ENCODE measurements at regions not wholly inside any gene's neighbourhood (a gene's known extent, or its start where the extent isn't known, plus 50 kb on each side); places are given as distances from the start of the nearest gene placed in this dataset.

- Mint-ChIP-seq H3K4me3 (no peak overlapping the region), H3K27ac (no peak overlapping the region), H3K27me3 (peaks cover 5 to 6% of the 10 kb centered on the region in 2 donors), H3K9me3 (peaks cover 0 to 2% (median 0%) of the 10 kb centered on the region in 5 donors), H3K4me1 (peaks cover 0 to 2% (median 0%) of the 10 kb centered on the region in 3 donors), H3K36me3 (no peaks in the 10 kb centered on the region)
- Histone ChIP-seq H3K4me1 (ENCODE audit: insufficient read depth, low read length) (no peaks in the 10 kb centered on the region), H3K27me3 (ENCODE audit: insufficient read depth, low read length, poor library complexity, severe bottlenecking) (no peaks in the 10 kb centered on the region), H3K4me3 (ENCODE audit: low read length) (no peak overlapping the region), H3K36me3 (ENCODE audit: insufficient read depth, low read length) (no peaks in the 10 kb centered on the region), H3K27ac (ENCODE audit: low read depth, low read length) (no peak overlapping the region), H3K9me3 (ENCODE audit: low read length) (no peaks in the 10 kb centered on the region)
- no peak for DNase-seq
- ChIA-PET CTCF (no interaction called here), POLR2A (no interaction called here)
Measured at GRCh38 chr4:78667764-78668163, 108.4 kb upstream of the BMP2K start.

DNA sequence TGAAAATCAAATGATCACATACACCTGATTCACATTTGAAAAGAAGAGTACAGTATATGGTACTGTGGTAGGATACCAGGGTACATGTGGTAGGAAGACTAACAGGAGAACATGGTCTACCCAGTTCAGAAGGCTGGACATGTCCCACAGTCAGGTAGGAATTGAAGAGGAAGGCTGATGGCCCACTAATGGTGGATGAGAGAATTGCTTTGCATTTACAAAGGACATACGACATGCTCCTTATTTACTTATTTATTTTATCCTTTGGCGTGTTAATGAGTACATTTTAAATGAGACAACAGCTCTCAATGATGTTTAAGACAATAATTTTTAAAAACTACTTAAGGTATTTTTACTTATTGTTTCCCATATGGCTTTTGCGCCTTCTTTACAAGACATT is 106.7 kb upstream of the BMP2K start:
- Mint-ChIP-seq H3K27me3 (peaks cover 0 to 4% of the 10 kb centered on the region in 2 donors), H3K9me3 (no peaks in the 10 kb centered on the region), H3K36me3 (no peaks in the 10 kb centered on the region), H3K27ac (no peak overlapping the region), H3K4me3 (no peak overlapping the region), H3K4me1 (no peaks in the 10 kb centered on the region)
- DNase-seq = no peak
- Histone ChIP-seq H3K4me3 (ENCODE audit: low read length) (no peak overlapping the region), H3K36me3 (ENCODE audit: insufficient read depth, low read length) (no peaks in the 10 kb centered on the region), H3K27ac (ENCODE audit: low read depth, low read length) (no peak overlapping the region), H3K4me1 (ENCODE audit: insufficient read depth, low read length) (no peaks in the 10 kb centered on the region), H3K9me3 (ENCODE audit: low read length) (no peaks in the 10 kb centered on the region), H3K27me3 (ENCODE audit: insufficient read depth, low read length, poor library complexity, severe bottlenecking) (no peaks in the 10 kb centered on the region)
- ChIA-PET CTCF (interaction anchor here (1.0 kb wide), 1 partner anchor 10 kb away, joined by 3 read pairs; no protein-coding TSS in a partner anchor), POLR2A (no interaction called here)

- CTCF ChIA-PET = no interaction called here
- H3K27me3 ChIP-seq (ENCODE audit: insufficient read depth, low read length, poor library complexity, severe bottlenecking) = no peaks in the 10 kb centered on the region
- H3K4me3 ChIP-seq (ENCODE audit: low read length) = no peak overlapping the region
- no peak overlapping the region for H3K27ac ChIP-seq (ENCODE audit: low read depth, low read length)
- H3K9me3 Mint-ChIP-seq = peaks cover 0 to 2% (median 0%) of the 10 kb centered on the region in 5 donors
- H3K27me3 Mint-ChIP-seq = peaks cover 5 to 9% of the 10 kb centered on the region in 2 donors
- H3K4me3 Mint-ChIP-seq = no peak overlapping the region
- no peaks in the 10 kb centered on the region for H3K4me1 ChIP-seq (ENCODE audit: insufficient read depth, low read length)
- H3K9me3 ChIP-seq (ENCODE audit: low read length) = no peaks in the 10 kb centered on the region
- H3K4me1 Mint-ChIP-seq = no peaks in the 10 kb centered on the region
- peaks cover 0 to 2% (median 0%) of the 10 kb centered on the region in 3 donors for H3K36me3 Mint-ChIP-seq
- no peaks in the 10 kb centered on the region for H3K36me3 ChIP-seq (ENCODE audit: insufficient read depth, low read length)
- no peak overlapping the region for H3K27ac Mint-ChIP-seq
- DNase-seq = no peak
- POLR2A ChIA-PET = no interaction called here
Measured at GRCh38 chr4:78671903-78672815, 104.0 kb upstream of the BMP2K start.

DNA sequence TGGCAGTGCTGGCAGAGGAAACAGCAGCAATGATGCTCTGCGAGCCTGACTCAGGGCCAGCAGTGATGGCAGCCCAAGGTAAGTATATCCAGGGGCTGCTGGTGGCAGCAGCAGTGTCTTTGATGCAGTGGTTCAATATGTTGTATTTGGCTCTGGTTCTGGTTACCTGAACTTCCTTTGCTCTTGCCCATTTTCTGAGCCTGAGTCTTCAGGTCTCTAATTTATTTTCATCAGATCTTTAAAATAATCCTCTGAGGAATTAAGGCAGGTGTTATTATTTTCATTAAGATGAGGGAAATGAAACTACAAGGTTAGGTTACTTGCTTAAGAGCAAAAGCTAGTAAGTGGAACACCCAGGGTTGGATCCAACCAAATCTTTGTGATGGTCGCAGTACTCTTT is 102.8 kb upstream of the BMP2K start:
- Mint-ChIP-seq H3K27me3 (peaks cover 5 to 9% of the 10 kb centered on the region in 2 donors), H3K27ac (no peak overlapping the region), H3K9me3 (peaks cover 0 to 2% (median 0%) of the 10 kb centered on the region in 5 donors), H3K36me3 (peaks cover 0 to 2% (median 0%) of the 10 kb centered on the region in 3 donors), H3K4me3 (no peak overlapping the region), H3K4me1 (no peaks in the 10 kb centered on the region)
- no peaks in the 10 kb centered on the region for H3K4me1 ChIP-seq (ENCODE audit: insufficient read depth, low read length)
- no peaks in the 10 kb centered on the region for H3K9me3 ChIP-seq (ENCODE audit: low read length)
- no peaks in the 10 kb centered on the region for H3K36me3 ChIP-seq (ENCODE audit: insufficient read depth, low read length)
- no peak overlapping the region for H3K4me3 ChIP-seq (ENCODE audit: low read length)
- H3K27me3 ChIP-seq (ENCODE audit: insufficient read depth, low read length, poor library complexity, severe bottlenecking) = no peaks in the 10 kb centered on the region
- CTCF ChIA-PET = no interaction called here
- no peak overlapping the region for H3K27ac ChIP-seq (ENCODE audit: low read depth, low read length)
- no peak for DNase-seq
- POLR2A ChIA-PET = no interaction called here

DNA sequence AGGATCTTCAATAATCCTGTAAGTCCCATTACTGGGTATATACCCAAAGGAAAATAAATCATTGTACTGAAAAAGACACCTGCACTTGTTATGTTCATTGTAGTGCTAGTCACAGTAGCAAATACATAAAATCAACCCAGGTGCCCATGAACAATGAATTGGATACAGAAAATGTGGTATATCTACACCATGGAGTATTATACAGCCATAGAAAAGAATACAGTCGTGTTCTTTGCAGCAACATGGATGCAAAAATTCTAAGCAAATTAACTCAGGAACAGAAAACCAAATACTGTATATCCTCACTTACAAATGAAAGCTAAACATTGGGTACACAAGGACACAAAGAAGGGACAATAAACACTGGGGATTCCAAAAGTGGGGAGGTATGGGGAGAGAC is 100.8 kb upstream of the BMP2K start:
- peaks cover 0 to 2% (median 0%) of the 10 kb centered on the region in 5 donors for H3K9me3 Mint-ChIP-seq
- CTCF ChIA-PET = no interaction called here

GRCh38 chr4:78682070-78682469 is 94.1 kb upstream of the BMP2K start:
- CTCF ChIA-PET = no interaction called here
- H3K4me3 Mint-ChIP-seq = no peak overlapping the region
- Histone ChIP-seq H3K27ac (ENCODE audit: low read depth, low read length) (no peak overlapping the region), H3K36me3 (ENCODE audit: insufficient read depth, low read length) (no peaks in the 10 kb centered on the region), H3K4me3 (ENCODE audit: low read length) (no peak overlapping the region), H3K9me3 (ENCODE audit: low read length) (no peaks in the 10 kb centered on the region), H3K27me3 (ENCODE audit: insufficient read depth, low read length, poor library complexity, severe bottlenecking) (no peaks in the 10 kb centered on the region), H3K4me1 (ENCODE audit: insufficient read depth, low read length) (no peaks in the 10 kb centered on the region)
- H3K9me3 Mint-ChIP-seq = no peaks in the 10 kb centered on the region
- POLR2A ChIA-PET = no interaction called here
- DNase-seq = no peak
- H3K4me1 Mint-ChIP-seq = no peaks in the 10 kb centered on the region
- H3K27ac Mint-ChIP-seq = no peak overlapping the region
- H3K36me3 Mint-ChIP-seq = no peaks in the 10 kb centered on the region
- H3K27me3 Mint-ChIP-seq = peaks cover 0 to 9% of the 10 kb centered on the region in 2 donors

More for the DNA sequence above, 100.8 kb upstream of the BMP2K start:
- DNase-seq = no peak
- Mint-ChIP-seq H3K4me1 (no peaks in the 10 kb centered on the region), H3K4me3 (no peak overlapping the region), H3K36me3 (peaks cover 0 to 2% (median 0%) of the 10 kb centered on the region in 3 donors), H3K27me3 (peaks cover 4 to 13% of the 10 kb centered on the region in 2 donors), H3K27ac (no peak overlapping the region)
- Histone ChIP-seq H3K4me3 (ENCODE audit: low read length) (no peak overlapping the region), H3K4me1 (ENCODE audit: insufficient read depth, low read length) (no peaks in the 10 kb centered on the region), H3K27me3 (ENCODE audit: insufficient read depth, low read length, poor library complexity, severe bottlenecking) (no peaks in the 10 kb centered on the region), H3K9me3 (ENCODE audit: low read length) (no peaks in the 10 kb centered on the region), H3K36me3 (ENCODE audit: insufficient read depth, low read length) (no peaks in the 10 kb centered on the region), H3K27ac (ENCODE audit: low read depth, low read length) (no peak overlapping the region)
- POLR2A ChIA-PET = no interaction called here

DNA sequence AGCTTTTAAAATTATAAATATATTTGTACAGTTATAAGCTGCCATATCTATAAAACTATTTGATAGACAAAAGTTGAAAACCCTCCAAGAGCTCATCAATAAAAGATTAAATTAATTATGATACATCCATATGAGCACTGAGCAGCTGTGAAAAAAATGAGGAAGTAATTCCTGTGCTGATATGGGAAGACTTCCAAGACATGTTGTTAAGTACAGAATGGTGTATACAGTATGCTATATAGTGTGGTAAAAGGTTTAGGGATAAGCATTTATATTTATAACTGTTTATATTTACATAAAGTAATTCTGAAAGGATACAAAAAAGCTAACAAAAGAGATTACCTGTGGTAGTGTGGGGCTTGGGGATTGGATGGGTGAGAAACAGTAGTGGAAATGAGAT is 92.8 kb upstream of the BMP2K start:
- Mint-ChIP-seq H3K27me3 (peaks cover 0 to 9% of the 10 kb centered on the region in 2 donors), H3K4me3 (no peak overlapping the region), H3K27ac (no peak overlapping the region), H3K4me1 (no peaks in the 10 kb centered on the region), H3K9me3 (no peaks in the 10 kb centered on the region), H3K36me3 (no peaks in the 10 kb centered on the region)
- ChIA-PET CTCF (no interaction called here), POLR2A (interaction anchor here (0.6 kb wide), 2 partner anchors 636 to 640 kb away, joined by 3 to 5 read pairs; no protein-coding TSS in a partner anchor)
- DNase-seq = no peak
- Histone ChIP-seq H3K36me3 (ENCODE audit: insufficient read depth, low read length) (no peaks in the 10 kb centered on the region), H3K9me3 (ENCODE audit: low read length) (no peaks in the 10 kb centered on the region), H3K4me3 (ENCODE audit: low read length) (no peak overlapping the region), H3K4me1 (ENCODE audit: insufficient read depth, low read length) (no peaks in the 10 kb centered on the region), H3K27me3 (ENCODE audit: insufficient read depth, low read length, poor library complexity, severe bottlenecking) (no peaks in the 10 kb centered on the region), H3K27ac (ENCODE audit: low read depth, low read length) (no peak overlapping the region)

DNA sequence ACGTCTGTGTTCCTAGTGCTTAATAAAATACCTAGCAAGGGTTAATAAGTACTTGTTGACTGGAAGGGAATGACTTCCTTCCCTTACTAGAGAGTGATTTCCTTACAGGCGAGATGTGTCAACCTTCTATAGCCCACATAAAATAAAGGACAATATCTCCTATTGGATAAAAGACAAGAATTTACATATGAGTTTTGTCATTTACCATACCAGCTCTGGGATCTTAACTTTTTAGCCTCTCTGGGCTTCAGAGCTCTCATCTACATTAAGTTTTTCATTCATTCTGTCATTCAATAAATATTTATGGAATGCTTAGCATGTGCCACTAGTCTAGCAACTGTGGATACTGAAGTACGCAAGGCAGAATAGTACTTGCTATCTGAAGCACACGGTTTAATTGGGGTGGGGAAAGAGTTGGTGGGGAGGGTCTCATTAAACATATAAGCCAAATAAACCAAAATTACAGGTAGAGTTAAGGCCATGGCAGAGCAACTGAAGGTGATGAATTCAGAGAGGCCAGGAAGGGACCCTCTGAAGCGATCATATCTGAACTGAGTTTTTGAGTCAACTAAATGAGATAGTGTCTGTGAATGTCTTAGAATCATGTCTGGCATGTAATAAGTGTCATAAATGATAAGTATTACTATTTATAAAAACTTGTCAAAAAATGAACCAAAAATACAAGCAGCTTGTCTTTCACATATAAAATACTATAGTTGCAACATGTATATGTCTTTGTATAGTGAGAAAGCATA is 91.6 kb upstream of the BMP2K start:
- Mint-ChIP-seq H3K27ac (no peak overlapping the region), H3K27me3 (peaks cover 0 to 9% of the 10 kb centered on the region in 2 donors), H3K36me3 (no peaks in the 10 kb centered on the region), H3K4me1 (no peaks in the 10 kb centered on the region), H3K9me3 (no peaks in the 10 kb centered on the region), H3K4me3 (no peak overlapping the region)
- Histone ChIP-seq H3K27ac (ENCODE audit: low read depth, low read length) (no peak overlapping the region), H3K4me1 (ENCODE audit: insufficient read depth, low read length) (no peaks in the 10 kb centered on the region), H3K27me3 (ENCODE audit: insufficient read depth, low read length, poor library complexity, severe bottlenecking) (no peaks in the 10 kb centered on the region), H3K36me3 (ENCODE audit: insufficient read depth, low read length) (no peaks in the 10 kb centered on the region), H3K4me3 (ENCODE audit: low read length) (no peak overlapping the region), H3K9me3 (ENCODE audit: low read length) (no peaks in the 10 kb centered on the region)
- no peak for DNase-seq
- CTCF ChIA-PET = no interaction called here
- POLR2A ChIA-PET = no interaction called here

Data from CD8-positive, alpha-beta memory T cell (primary cell).